ENCODE measurements at regions not wholly inside any gene's neighbourhood (a gene's known extent, or its start where the extent isn't known, plus 50 kb on each side); places are given as distances from the start of the nearest gene placed in this dataset.
"Not testable (repeated sequence)": the region's sequence is repeated elsewhere in the genome, so short reads cannot be mapped to it uniquely, and the experiment has no call there.

GRCh38 chr7:41436139-41436538, 266.8 kb downstream of the INHBA start:
- DNase-seq (ENCODE audit: low read depth in 2 of 2) = no peak
- no peak overlapping the region for H3K4me3 ChIP-seq (replicated peaks in 1 of 2; ENCODE audit: low read depth in 2 of 2, low read length in 2 of 2)
- TF ChIP-seq CTCF (IDR thresholded peaks at IDR 0.05; ENCODE audit: low read depth, low read length) = no peak

- not testable (repeated sequence) for DNase-seq (ENCODE audit: low read depth in 2 of 2); H3K4me3 ChIP-seq (replicated peaks in 1 of 2; ENCODE audit: low read depth in 2 of 2, low read length in 2 of 2)
Observed at GRCh38 chr7:41435020-41435419, 267.9 kb downstream of the INHBA start.

GRCh38 chr7:41431671-41432070, 271.2 kb downstream of the INHBA start:
- H3K4me3 ChIP-seq (replicated peaks in 1 of 2; ENCODE audit: low read depth in 2 of 2, low read length in 2 of 2) = no peak overlapping the region
- no peak for DNase-seq (ENCODE audit: low read depth in 2 of 2)
- no peak for TF ChIP-seq CTCF (IDR thresholded peaks at IDR 0.05; ENCODE audit: low read depth, low read length)

GRCh38 chr7:41428381-41428780, 274.5 kb downstream of the INHBA start:
- peak in 1 of 2 donors; percentile 17 for DNase-seq (ENCODE audit: low read depth in 2 of 2)
- no peak overlapping the region for H3K4me3 ChIP-seq (replicated peaks in 1 of 2; ENCODE audit: low read depth in 2 of 2, low read length in 2 of 2)
- TF ChIP-seq CTCF (IDR thresholded peaks at IDR 0.05; ENCODE audit: low read depth, low read length) = no peak

- peak; percentile 33 to 89 for DNase-seq (ENCODE audit: low read depth in 2 of 2)
- H3K4me3 ChIP-seq (replicated peaks in 1 of 2; ENCODE audit: low read depth in 2 of 2, low read length in 2 of 2) = no peak overlapping the region
- TF ChIP-seq CTCF (IDR thresholded peaks at IDR 0.05; ENCODE audit: low read depth, low read length) = no peak
Observed at GRCh38 chr7:41425926-41426325, 277.0 kb downstream of the INHBA start.

GRCh38 chr7:41421056-41421455, 281.8 kb downstream of the INHBA start:
- no peak for TF ChIP-seq CTCF (IDR thresholded peaks at IDR 0.05; ENCODE audit: low read depth, low read length)
- DNase-seq (ENCODE audit: low read depth in 2 of 2) = no peak
- no peak overlapping the region for H3K4me3 ChIP-seq (replicated peaks in 1 of 2; ENCODE audit: low read depth in 2 of 2, low read length in 2 of 2)

- DNase-seq (ENCODE audit: low read depth in 2 of 2) = no peak
- no peak for TF ChIP-seq CTCF (IDR thresholded peaks at IDR 0.05; ENCODE audit: low read depth, low read length)
- H3K4me3 ChIP-seq (replicated peaks in 1 of 2; ENCODE audit: low read depth in 2 of 2, low read length in 2 of 2) = no peak overlapping the region
Observed at GRCh38 chr7:41420421-41420820, 282.5 kb downstream of the INHBA start.

Data from cardiac fibroblast (primary cell).